Testis (tissue), 2 donors: ENCODE measurements at regions not wholly inside any gene's neighbourhood (a gene's known extent, or its start where the extent isn't known, plus 50 kb on each side); places are given as distances from the start of the nearest gene placed in this dataset.

Experiments used
- DNase-seq: peaks from one replicate; pipeline ENCODE4 v3.0.0-alpha.2; 2019
- H3K27ac ChIP-seq, 2 donors: fragments of 200-600 bp; sonication (generic); one replicate each; pipeline ENCODE4 v1.5.1; 2019
- H3K27me3 ChIP-seq: fragments of 200-600 bp; sonication (generic); one replicate; pipeline ENCODE4 v1.5.1; 2019
- H3K36me3 ChIP-seq: fragments of 200-600 bp; sonication (generic); one replicate; pipeline ENCODE4 v1.5.1; 2017; ENCODE audit warnings: low read depth; ENCODE audit errors: missing control alignments
- H3K4me1 ChIP-seq: fragments of 200-600 bp; sonication (generic); one replicate; pipeline ENCODE4 v1.5.1; 2019
- H3K4me3 ChIP-seq, 2 donors: fragments of 200-600 bp; sonication (generic); one replicate each; pipeline ENCODE4 v1.5.1; 2017 to 2019
- H3K9me3 ChIP-seq: fragments of 200-600 bp; sonication (generic); one replicate; pipeline ENCODE4 v1.5.1; 2017
- CTCF ChIP-seq, 3 experiments: fragments of 450-650 bp in 2 of 3; fragments of 200-600 bp in 1 of 3; sonication (generic) in 1 of 3; IDR thresholded peaks; one replicate each; pipeline ENCODE4 v1.5.1; 2016 to 2019; ENCODE audit warnings: antibody characterized with exemption in 3 of 3, mild to moderate bottlenecking in 2 of 3, moderate library complexity in 1 of 3
- POLR2A ChIP-seq: fragments of 450-650 bp; IDR thresholded peaks from one replicate; pipeline ENCODE4 v1.6.1; 2017; ENCODE audit warnings: antibody characterized with exemption, mild to moderate bottlenecking, moderate library complexity
- WGBS, 2 donors: methylation state at CpG; one replicate each; pipeline ENCODE4 v1.1.5; 2018; 5-methylcytosine and 5-hydroxymethylcytosine counted together
- intact Hi-C: fragments of 100-400 bp; cut with DNase I; formaldehyde crosslinking; loops from one replicate; pipeline ENCODE4 v1.15.1; 2023; ENCODE audit warnings: low total_unique reads

DNA sequence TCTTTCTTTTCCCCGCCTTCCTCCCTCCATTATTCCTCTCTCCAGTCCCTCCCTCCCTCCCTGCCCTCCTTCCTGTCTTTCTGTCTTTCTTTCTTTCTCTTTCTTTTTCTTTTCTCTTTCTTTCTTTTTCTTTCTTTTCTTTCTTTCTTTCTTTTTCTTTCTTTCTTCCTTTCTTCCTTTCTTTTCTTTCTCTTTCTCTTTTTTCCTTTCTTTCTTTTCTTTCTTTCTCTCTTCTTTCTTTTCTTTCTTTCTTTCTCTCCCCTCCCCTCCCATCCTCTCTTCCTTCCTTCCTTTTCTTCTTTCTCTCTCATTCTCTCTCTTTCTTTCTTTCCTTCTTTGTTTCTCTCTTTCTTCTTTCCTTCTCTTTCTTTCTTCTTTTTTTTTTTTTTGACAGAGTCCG is 402.2 kb upstream of the PLXNA2 start:
- no peak for DNase-seq
- Histone ChIP-seq H3K9me3 (no peaks in the 10 kb centered on the region), H3K27me3 (no peaks in the 10 kb centered on the region), H3K4me3 (no peak overlapping the region), H3K27ac (no peak overlapping the region), H3K4me1 (no peaks in the 10 kb centered on the region), H3K36me3 (no peaks in the 10 kb centered on the region)
- WGBS, 2 donors = 91 to 94% methylated on average over 2 of the region's 2 CpGs
- intact Hi-C loops = no loop called here
- TF ChIP-seq POLR2A = no peak
- TF ChIP-seq CTCF (IDR thresholded peaks at IDR 0.05) = no peak

- Histone ChIP-seq H3K4me3 (no peak overlapping the region), H3K9me3 (no peaks in the 10 kb centered on the region), H3K27me3 (no peaks in the 10 kb centered on the region), H3K36me3 (no peaks in the 10 kb centered on the region), H3K4me1 (no peaks in the 10 kb centered on the region), H3K27ac (no peak overlapping the region)
- WGBS, 2 donors = 82 to 85% methylated on average over 3 of the region's 3 CpGs
- DNase-seq = no peak
- intact Hi-C loops = no loop called here
- TF ChIP-seq POLR2A = no peak
- TF ChIP-seq CTCF (IDR thresholded peaks at IDR 0.05) = no peak
Measured at GRCh38 chr1:208648146-208648545, 404.0 kb upstream of the PLXNA2 start.

DNA sequence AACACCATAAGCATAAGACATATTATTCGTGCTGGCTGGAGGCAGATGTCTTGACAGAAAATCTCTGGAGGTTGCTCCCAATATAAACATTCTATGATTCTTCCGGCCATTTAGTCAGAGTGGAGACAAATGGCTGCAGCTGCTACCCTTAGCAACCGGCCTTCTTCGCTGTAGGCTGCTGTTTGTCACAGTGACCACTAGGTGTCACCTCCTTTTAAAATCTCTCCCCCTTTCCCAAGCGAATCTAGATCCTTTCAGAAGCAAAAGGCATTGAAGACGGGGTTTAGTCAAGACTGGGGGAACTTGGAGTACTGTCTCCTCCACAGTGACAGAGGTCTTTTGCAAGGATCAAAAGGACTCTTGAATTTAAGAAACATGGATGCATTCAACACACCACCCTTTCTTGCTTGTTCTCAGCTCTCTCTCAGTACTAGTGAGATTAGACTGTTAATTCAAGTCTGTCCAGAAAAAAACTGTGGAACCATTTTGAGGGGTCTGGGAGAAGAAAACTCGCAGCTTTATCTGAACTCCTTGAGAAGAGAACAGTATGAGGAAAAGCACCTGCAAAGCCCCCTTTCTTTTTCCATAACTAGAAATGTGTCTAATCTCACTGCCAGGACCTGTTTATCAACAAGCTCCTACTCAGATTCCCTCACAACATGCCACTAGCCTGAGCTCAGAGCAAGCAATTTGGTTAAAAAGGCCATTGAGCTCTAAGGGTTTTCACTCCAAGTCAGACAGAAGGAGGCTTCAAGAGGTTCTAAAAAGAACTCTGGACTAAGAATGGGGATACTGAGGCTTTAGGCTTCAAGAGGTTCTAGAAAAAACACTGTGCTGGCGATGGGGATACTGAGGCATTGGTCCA is 408.3 kb upstream of the PLXNA2 start:
- H3K4me1 ChIP-seq = no peaks in the 10 kb centered on the region
- H3K9me3 ChIP-seq = no peaks in the 10 kb centered on the region
- H3K4me3 ChIP-seq = peak overlapping the region; percentile 7 to 20
- TF ChIP-seq CTCF (IDR thresholded peaks at IDR 0.05) (peak; percentile 64 to 88 (median 68)), POLR2A (no peak)
- no peaks in the 10 kb centered on the region for H3K36me3 ChIP-seq
- WGBS, 2 donors = 14% methylated on average over 8 of the region's 8 CpGs
- no peaks in the 10 kb centered on the region for H3K27me3 ChIP-seq
- intact Hi-C loops = no loop called here
- peak; percentile 73 for DNase-seq
- no peak overlapping the region for H3K27ac ChIP-seq

DNA sequence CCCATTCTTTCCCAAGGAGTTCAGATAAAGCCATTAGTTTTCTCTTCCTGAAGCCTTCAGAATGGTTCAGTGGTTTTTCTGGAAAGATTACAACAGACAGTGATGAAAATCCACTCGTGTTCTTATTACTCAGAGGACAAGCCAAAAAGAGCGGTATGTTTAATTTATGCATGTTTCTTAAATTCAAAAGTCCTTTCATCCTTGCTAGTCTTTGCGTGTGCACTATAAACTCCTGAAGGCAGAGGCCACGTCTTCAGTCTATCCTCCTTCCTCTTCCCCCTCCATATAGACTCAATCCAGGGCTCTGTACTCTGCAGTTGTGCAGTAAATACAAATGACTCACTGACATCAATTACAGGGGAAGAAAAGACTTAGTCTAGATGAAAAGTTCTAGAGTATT is 409.2 kb upstream of the PLXNA2 start:
- no peaks in the 10 kb centered on the region for H3K9me3 ChIP-seq

More for the DNA sequence above, 409.2 kb upstream of the PLXNA2 start:
- no peak for DNase-seq
- Histone ChIP-seq H3K27me3 (no peaks in the 10 kb centered on the region), H3K4me3 (no peak overlapping the region), H3K36me3 (no peaks in the 10 kb centered on the region), H3K27ac (no peak overlapping the region), H3K4me1 (no peaks in the 10 kb centered on the region)
- TF ChIP-seq CTCF (IDR thresholded peaks at IDR 0.05) (no peak), POLR2A (no peak)
- WGBS, 2 donors = 74 to 75% methylated on average over 4 of the region's 4 CpGs
- intact Hi-C loops = no loop called here
